GM21717 (cell line): ENCODE measurements at regions not wholly inside any gene's neighbourhood (a gene's known extent, or its start where the extent isn't known, plus 50 kb on each side); places are given as distances from the start of the nearest gene placed in this dataset.
"Not testable (repeated sequence)": the region's sequence is repeated elsewhere in the genome, so short reads cannot be mapped to it uniquely, and the experiment has no call there.

Experiments
- ATAC-seq: cut with Tn5 transposase; IDR thresholded peaks from one replicate; pipeline ENCODE4 v1.9.1; 2021; ENCODE audit warnings: mild to moderate bottlenecking, moderate library complexity; ENCODE audit not compliant: unreplicated experiment

DNA sequence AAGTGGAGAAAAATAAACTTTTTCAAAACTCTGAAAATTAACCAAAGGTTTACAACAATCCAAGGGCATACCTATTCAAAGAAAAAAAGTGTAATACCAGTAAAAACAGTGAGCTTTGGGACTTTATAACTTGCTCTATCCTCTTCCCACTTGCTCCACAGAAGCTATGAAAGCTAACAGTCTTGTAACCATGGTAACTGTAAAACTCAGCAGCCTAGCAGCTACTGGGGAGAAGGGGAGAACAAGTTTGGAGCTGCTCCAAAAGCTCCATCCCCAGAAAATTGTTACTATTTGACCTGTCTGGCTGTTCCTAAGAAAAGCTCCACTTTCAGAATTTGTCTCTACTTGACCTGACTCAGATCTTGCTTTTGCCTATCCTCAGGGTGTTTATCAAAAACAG, 191.5 kb downstream of the OTUD1 start:
- ATAC-seq = no peak

DNA sequence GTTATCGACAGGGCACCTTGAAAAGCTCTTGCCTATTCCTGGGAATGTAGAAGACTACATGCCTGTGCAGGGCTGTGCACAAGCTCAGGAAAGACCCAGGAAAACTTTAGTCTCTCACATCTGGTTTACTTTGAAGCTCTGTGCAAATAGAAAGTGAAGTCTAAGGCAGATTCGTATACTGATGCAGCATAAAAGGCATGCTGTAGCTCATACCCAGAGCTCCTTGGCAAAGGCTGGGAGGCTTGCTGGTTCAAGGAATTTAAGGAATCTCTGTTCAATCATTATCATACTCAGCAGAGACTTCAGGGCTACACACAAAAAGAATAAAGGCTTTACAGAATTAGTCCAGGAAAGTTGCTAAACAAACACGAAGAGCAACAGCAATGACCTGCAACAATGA, 192.0 kb downstream of the OTUD1 start:
- no peak for ATAC-seq

DNA sequence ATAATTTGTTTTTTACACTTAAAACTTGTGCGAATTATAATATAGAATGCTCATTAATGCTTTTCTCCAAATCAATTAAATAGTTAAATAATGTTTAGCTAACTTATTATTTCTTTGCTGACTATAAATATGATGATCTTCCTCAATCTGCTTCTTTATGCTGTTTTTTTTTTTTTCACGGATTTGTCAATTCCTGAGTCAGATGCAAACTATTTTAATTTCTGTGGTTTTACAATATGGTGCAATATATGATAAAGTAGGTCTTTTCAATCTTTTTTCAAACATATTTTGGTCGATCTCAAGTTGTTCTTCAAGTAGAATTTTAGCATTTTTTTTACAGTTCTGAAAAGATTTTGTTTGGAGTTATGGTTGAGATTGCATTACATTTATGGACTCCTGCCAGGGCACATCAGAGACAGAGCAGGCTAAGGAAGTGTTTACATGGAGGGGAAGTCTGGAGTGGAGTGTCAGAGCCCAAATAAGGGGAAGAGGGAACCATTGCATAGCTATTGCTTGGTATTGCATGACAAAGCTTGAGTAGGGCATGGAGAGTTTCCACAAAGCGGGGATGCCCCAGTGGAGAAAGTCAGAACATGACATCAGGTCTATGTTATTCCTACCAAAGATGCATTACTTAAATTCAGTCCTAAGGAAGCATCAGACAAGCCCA, 204.4 kb downstream of the OTUD1 start:
- ATAC-seq = no peak

DNA sequence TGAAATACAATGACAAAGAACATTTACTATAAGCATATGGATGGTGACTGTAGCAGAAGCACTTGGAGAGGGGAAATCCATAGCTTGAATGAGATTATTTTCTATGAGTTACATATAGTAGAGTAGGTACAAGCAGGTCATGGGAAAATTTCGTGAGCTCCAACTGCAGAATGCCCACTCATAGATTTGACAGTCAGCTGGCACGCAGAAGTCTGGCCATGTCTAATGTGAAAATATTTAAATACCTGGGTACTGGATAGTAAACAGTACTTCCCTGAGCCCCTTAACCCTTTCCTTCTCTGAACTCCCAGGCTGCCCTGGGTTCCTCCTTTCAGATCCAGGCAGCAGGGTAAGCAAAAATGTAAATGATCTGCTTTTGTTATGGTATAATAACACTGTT, 209.7 kb downstream of the OTUD1 start:
- no peak for ATAC-seq

DNA sequence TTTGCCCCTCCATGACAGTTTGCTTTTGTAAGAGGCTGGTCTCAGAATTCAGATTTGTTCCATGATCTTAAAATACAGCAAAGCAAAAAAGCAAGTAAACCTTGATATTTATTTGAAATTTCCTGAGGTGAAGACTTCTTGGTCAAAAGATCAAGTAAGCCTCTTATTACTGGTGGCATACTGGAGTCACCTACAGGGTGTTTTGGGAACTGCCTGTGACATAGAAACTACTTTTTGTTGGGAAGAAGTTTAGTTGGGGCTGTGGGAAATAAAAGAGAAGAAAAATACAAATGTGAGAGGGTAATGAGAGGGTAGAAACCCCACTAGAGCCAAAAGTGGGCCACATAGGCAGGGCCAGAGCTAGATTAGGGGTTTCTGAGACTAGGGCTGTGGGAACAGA, 217.9 kb downstream of the OTUD1 start:
- ATAC-seq = no peak

DNA sequence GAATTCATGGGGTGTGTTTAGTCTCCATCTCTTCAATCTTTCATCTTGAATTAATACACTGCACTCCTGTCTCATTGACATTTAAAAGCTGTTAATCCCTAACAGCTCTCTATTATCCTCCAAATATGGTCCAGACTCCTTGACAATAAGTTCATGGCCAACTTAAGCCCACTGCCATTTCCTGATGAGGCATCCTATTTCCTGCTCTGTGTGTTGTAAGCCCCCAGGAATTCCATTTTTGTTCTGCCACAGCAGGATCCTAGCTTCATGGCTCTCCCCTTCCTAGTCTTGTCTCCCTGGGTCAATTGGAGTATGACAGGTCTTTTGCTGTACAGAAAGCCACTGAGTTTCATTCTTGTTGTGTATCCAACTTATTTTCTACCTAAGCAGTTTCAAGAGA, 218.8 kb downstream of the OTUD1 start:
- ATAC-seq = no peak

DNA sequence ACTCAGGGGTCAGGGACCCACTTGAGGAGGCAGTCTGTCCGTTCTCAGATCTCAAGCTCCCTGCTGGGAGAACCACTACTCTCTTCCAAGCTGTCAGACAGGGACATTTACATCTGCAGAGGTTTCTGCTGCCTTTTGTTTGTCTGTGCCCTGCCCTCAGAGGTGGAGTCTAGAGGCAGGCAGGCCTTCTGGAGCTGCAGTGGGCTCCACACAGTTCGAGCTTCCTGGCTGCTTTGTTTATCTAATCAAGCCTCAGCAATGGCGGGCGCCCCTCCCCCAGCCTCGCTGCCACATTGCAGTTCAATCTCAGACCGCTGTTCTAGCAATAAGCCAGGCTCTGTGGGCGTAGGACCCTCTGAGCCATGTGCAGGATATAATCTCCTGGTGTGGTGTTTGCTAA, 233.0 kb downstream of the OTUD1 start:
- ATAC-seq = not testable (repeated sequence)

DNA sequence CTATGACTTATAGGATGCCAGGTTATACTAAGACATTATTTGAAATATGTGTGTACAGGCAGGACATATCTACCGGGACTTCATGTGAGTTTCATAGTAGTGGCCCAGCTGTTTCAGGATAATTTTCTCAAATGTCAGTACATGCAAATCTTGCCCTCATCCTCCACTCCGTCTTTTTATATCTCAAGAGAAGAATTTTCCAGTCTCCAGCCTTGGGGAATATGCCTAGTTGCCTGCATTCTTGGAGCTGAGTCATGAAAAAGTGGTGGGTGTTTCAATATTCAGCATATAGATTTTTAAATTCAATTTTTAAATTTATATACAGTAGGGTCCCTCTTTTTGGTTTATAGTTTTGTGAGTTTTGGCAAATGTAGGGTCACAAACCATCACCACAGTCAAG, 236.7 kb downstream of the OTUD1 start:
- ATAC-seq = no peak

DNA sequence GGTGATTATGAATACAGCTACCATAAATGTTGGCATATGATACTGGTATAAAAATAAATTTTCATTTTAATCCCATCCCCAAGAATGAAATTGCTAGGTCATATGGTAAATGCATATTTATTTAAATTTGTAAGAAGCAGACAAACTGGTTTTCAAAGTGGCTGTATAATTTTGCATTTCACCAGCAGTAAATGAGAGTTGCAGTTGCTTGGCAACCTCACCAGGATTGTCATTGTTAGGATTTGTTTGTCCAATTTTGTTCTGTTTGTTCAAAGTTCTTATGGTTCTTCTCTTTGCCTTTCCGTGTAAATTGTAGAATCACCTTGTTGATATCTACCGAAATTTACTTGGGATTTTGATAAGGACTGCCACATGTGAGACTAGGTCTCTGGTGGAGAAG, 237.4 kb downstream of the OTUD1 start:
- ATAC-seq = no peak

DNA sequence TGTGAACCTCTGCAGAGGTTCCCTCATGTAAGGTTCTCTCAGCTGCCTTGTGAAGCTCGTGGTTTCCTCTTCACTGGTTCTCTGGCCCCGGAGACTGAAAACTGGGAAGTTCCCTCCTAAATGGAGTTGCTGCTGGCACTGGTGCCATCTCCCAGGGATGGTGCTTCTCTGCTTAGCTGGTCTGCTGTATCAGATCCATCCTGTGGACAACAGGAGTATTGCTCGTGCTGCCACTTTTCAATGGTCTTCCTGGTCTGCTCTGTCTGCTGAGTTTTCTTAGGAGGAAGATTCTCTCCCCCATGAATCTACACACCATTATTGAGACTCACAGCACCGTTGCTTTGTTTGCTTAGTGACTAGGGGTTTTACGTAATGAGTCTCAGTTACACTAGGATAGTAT, 247.8 kb downstream of the OTUD1 start:
- ATAC-seq = no peak

DNA sequence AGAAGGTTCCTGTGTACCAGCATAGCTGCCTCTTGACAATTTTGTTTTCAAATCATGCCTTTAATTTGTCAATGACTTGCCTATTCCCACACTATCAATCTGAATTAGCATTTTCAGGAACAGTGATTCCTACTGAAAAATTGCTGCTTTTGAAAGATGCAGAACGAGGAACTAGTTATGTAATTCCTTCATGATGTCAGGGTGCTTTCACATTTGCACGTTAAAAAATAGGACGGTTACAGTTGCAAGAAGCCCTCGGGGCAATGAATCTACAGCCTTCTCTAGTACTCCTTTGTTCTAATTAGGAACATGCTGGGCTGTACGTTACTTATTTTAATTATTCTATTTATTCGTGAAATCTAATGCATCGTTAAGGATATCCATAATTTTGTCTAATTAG, 253.9 kb downstream of the OTUD1 start:
- no peak for ATAC-seq

DNA sequence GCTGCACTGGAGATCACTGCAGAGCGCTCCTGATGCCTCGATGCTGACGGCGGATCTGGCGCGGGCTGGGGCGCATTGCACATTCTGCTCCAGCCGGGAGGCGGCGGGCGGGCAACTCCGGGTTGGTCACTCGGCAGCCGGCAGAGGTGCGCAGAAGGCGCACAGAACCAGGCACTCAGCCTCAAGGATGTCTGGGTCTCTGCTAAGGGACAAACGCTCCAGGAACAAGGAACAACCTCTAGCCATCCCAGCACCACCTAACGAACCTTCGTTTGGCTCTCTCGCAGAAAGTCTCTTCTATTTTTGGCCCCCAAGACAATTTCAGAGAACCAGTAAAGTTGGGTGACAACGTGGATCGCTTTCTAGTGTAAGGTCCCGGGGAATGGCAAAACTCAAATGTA, 254.6 kb downstream of the OTUD1 start:
- ATAC-seq = no peak

DNA sequence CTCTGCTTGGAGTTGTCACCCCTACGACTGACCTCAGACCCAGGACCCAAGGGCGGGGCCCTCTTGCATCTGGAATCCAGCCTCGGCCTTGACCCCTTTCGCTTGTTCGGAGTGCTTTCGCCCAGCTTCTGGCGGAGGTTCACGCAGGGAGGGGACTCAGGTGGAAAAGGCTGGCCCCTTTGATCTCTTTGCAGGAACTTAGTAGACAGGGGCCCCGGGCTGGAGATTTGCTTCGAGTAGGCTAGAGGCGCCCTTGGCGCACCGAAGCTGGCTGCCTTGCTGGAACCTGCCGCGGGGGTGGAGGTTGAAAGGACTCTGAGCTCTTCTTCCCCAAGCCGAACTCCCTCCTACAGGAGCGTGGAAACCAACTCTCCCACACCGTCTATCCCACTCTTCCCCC, 255.1 kb downstream of the OTUD1 start:
- no peak for ATAC-seq

DNA sequence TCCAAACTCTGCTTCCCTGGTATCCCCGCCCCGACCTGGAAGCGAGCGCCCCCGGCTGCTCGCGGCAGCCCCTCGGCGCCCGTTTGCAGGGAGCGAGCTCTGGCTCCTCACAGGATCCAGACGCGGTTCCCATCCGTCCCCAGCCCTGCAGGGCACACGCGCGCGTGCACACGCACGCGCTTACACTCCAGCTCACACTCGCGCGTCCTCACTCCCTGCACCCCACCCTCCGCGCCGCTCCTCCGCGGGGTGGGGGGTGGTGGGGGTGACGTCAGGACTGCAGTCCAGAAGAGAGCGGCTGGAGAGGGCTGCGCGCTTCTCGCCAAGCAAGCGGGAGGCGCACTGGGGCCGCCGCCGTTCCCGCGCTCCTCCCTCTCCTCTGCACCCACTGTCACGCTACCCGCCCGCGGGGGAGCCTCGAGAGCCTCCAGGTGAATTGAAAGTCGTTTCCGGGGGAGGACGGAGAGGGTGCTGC, 255.6 kb downstream of the OTUD1 start:
- no peak for ATAC-seq

DNA sequence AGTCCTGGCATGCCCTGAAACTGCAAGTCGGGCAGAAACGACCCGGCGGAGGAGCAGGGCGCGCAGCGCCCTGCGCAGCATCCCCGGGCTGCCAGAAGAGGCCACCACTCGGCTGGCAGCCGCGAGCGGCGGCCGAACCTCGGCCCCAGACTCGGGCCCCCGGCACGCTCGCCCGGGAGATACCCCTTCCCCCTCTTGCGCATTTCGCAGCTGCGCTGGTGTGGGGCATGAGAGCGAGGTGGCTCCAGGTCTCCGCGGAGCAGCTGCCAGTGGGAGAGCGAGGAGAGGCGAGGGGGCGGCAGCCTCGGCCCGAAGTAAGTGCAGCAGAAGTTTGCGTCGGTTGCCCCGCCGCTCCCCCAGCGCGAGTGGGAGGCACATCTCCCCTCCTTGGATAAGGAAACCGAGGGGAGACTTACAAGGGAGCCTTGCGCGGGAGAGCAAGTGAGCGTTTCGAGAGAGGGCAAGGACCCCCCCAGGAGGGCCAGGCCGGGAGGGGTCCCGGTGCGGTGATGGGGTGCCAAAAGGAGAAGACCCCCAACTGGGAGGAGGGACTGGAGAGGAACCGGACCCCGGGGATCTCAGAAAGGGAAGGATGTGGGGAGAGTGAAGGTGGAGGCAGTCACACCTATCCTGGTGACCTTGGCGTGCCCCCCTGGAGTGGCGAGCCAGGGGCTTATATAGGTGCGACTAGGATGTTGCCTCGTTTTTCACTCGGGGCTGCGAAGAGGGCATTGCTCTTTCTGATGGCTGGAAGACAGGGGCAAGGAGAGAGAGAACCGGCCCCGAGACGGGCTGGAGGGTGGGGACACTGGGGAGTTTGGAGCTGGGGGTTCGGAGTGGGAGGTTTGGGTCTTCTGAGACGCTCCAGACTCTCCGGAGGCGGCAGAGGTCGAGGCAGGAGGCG, 256.3 kb downstream of the OTUD1 start:
- no peak for ATAC-seq

DNA sequence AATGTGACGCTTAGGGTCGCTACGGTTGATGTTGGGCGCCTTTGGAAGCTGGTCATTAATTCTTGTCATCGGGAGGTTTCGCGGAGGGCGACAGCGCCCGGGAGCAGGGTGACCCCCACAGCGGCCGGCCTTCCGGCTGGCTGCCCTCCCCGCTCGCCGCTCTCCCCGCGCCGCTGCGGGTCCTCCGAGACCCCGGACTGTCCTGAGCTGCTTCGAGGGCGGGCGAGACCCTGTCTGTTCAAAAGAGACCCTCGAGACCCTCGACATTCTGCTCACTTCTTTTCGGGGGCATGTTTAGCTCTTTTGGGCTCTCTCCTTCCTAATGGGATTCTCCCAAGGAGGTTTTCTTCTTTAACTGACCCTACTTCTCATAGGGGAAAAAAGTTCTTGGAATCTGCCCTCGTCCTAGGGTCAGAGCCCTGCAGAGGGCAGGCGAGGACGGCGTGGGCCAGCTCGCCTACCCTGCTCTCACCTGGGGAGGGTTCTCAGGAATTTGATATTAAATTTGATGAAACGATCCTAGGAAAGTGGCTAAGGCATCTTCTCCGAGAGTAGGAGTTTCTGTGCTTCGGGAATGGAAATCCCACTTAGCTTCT, 257.0 kb downstream of the OTUD1 start:
- no peak for ATAC-seq

DNA sequence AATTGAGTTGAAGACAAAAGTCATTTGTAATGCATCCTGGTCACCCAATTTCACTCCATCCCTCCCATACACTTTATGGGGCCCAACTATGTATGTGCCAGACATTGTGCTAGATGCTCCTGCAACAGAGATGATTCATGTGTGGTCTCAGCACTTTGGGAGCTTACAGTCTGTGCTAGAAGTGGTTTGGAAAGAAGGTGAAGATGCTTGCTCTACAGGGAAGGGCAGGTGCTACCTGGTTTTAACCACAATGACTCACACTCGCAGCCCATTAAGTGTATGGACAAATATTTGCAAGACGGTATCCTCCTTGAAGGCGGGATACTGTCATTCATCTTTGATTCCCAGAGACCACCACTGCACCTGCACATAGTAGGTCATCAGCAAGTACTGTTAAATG, 257.6 kb downstream of the OTUD1 start:
- ATAC-seq = no peak

DNA sequence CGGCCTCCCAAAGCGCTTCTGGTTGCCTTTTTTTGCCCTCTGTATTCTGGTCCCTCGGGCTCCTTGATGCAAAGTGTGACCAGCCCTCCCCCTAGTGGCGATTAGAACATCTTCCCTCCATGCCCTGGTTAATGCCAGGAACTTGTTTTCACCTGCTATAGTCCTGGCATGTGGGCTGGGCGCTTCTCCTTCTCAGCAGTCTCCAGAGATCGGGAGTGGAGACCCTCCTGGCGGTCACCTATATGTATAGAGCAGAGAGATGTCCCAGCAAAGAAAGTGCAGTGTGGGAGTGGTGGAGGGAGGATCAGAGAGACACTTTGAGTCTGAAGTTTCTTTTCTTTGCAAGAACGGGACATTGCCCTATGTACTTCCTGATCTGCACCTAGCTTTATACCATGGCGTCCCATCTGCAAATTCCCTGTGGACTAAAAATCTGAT, 264.1 kb downstream of the OTUD1 start:
- ATAC-seq = peak; percentile 95

DNA sequence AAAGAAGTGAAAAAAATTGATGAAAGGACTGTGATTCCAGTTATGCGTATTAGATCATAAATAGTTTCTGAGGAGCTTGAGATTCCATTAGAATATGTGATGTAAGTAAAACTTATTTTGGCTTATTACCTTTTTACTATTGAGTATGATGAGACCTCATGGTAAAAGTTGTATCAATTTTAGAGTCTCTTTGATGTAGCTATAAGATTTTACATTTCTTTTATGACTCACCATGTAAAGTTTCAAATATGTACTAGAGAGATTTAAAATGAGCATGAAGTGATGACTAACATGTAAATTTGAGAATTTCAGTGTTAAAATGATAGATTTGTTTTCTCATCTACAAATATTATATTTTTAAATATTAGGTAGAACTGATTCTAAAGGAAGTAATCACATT, 276.5 kb downstream of the OTUD1 start:
- ATAC-seq = no peak

DNA sequence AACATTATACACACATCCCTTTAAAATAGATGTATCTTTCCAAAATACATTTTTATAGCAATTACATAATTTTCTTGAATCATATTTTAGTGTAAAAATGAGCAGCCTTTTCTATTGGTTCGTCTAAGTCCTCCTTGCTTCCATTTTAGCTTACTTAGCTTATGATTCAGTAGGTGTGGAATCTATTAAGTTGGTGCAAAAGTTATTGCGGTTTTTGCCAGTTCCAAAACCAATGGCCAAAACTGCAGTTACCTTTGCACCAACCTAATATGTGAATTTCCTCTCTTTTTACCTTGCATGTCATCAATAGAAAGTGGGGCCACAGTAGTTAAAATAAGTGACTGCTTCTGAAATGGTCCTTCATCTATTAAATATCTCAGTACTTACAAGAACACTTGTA, 279.0 kb downstream of the OTUD1 start:
- ATAC-seq = no peak

DNA sequence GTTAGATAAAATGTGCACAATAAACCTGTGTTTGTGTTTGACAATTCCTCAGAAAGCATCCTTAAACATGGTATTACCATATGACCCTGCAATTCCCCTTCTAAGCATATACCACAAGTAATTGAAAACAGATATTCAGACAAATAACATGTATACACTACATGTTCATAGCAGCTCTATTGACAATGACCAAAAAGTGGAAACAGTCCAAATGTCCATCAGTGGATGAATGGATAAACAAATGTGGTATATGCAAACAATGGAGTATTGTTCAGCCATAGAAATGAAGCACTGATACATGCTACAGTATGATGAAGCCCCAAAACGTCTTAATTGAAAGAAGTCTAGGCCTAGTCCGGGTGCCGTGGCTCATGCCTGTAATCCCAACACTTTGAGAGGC, 280.1 kb downstream of the OTUD1 start:
- no peak for ATAC-seq

DNA sequence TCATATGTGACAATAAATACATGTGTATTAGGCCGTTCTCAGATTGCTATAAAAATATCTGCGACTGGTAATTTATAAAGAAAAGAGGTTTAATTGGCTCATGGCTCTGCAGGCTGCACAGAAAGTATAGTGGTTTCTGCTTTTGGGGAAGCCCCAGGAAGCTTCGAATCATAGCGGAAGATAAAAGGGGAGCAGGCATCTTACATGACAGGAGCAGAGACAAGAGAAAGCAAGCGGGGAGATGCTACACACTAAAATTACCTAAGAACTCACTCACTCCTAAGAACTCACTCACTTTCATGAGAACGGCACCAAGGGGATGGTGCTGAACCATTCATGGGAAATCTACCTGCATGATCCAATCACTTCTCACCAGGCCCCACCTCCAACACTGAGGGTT, 284.9 kb downstream of the OTUD1 start:
- ATAC-seq = no peak
